ENCODE measurements at regions not wholly inside any gene's neighbourhood (a gene's known extent, or its start where the extent isn't known, plus 50 kb on each side); places are given as distances from the start of the nearest gene placed in this dataset.

DNA sequence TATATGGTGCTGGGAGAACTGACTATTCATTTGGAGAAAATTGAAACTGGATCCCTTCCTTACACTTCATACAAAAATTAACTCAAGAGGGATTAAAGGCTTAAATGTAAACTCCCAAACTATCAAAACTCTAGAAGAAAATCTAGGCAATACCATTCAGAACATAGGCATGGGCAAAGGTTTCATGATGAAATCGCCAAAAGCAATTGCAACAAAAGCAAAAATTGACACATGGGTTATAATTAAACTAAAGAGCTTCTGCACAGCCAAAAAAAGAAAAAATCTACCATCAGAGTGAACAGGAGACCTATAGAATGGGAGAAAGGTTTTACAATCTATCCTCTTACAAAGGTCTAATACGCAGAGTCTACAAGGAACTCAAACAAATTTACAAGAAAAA lies 851.3 kb upstream of the MAN1A1 start:
- DNase-seq, result no peak

DNA sequence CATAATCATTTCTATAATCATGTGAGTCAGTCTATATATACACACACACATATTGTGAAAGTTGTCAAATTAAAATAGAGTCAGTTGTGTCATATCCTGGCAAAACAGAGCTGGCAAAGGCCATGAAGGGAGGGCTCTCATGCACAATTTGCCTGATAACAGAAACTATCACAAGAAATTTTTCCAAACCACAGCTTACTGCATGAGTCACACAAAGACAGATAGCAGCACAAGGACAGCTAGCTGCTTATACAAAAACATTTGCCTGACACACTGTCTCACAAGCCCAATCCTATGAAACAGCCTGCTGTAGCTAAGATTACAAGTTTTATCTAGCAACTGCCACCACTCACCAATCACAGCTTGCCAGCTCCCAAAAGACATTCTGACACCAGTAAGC lies 848.5 kb upstream of the MAN1A1 start:
- no peak for DNase-seq

DNA sequence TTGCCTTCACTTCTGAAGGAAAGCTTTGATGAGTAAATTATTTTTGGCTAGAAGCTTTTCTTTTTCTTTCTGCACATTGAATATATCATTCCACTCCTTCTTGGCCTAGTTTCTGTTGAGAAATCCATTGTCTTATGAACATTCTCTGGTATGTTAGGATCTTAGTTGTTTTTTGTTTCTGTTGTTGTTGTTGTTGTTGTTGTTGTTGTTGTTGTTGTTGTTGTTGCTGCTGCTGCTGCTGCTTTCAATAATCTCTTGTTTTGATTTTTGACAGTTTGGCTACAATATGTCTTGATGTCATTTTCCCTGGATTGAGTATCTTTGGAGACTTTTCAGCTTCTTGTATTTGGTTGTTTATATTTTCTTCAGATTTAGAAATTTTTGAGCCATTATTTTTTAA lies 836.5 kb upstream of the MAN1A1 start:
- no peak for DNase-seq

DNA sequence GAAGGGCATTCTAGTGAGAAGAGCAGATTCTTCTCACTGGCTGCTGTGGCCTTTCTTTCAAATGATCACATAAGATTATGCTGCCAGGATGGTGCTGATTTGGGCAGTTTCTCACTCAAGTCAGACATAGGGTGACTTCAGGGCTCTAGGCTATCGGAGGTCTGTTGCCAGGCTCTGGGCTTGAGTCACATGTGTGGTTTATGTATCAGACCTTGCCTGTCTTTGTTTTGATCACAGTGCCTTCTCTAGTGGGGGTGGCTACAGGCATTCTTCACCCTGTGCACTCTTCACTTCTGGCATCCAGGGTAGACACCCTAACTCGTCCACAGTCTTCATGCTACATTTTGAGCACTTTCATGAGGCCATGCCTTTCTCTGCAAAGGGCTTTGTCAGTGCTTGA lies 823.7 kb upstream of the MAN1A1 start:
- DNase-seq, result no peak

DNA sequence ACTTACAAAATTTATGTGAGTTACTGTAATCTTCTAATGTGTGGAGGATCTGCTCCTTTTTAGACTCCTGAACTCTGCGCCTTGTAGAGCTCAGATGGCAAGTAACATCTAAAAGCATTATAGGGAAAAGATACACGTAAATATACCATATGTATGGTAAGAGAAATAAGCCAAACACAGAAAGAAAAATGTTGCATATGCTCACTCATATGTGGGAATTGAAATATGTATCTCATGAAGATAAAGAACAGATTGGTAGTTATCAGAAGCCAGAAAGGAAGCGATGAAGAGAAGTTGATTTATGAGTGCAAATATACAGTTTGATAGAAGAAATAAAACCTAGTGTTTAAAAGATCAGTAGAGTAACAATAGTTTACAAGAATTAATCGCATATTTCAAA lies 815.0 kb upstream of the MAN1A1 start:
- DNase-seq, result no peak

DNA sequence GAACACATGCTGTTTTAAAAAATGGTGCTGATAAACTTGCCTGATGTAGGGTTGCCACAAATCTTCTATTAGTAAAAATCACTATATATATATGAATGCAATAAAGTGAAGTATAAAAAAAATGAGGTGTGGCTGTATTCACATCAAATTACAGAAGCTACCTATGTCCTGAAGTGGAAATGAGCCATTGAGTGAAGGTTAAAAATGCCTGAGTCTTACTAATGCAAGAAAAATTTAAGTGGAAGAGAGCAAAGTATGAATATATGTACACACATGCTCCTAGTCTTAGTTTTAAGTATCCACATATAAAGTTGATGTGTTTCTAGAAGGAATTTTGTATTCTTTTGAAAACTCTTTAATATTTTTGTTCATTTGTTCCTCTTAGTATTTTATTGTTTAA lies 808.3 kb upstream of the MAN1A1 start:
- DNase-seq, result no peak

DNA sequence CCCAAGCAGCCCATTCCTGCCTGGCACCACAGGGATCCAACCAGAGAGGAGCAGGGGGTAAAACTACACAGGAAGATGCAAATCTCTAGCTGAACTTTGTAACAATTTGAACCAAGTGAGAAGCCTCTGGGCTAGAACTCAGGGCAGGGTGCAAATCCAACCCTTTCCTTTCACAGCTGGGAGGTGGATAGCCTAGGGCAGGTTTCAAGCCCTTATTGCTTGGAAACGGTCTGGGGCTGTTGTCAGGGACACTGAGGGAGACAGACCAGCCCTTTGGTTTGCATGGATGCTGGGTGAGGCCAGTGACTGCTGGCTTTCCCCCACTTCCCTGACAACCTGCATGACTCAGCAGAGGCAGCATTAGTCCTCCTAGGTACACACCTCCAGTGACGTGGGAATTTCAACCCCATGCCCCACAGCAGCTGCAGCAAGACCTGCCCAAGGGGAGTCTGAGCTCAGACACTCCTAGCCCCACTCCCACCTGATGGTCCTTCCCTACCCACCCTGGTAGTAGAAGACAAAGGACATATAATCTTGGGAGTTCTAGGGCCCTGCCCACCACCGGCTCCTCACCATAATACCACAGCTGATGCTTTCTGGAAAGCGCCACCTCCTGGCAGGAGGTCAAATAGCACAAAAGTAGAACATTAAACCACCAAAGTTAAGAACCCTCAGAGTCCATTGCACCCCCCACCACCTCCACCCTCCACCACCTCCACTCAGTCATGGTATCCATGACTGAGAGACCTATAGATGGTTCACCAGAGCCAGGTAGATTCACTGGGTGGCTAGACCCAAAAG lies 797.7 kb upstream of the MAN1A1 start:
- no peak for DNase-seq

DNA sequence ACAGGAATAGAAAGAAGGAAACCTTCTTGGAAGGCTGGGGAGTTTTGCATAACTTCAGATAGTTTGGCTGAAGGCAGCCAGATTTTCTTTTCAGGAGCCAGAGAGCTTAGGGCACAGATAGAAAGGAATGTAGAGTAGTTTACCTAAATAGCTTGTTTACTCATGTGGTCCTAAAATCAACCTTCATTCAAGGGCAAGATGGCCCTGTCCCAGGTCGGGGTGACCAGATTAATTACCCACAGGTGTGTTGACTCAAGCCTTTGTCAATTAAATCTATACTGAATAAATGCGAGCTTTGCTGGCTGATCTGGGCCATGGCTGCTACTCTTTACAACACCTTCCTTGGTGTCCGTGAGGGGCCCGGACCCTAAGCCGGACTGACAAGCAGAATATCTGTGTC lies 792.0 kb upstream of the MAN1A1 start:
- no peak for DNase-seq

DNA sequence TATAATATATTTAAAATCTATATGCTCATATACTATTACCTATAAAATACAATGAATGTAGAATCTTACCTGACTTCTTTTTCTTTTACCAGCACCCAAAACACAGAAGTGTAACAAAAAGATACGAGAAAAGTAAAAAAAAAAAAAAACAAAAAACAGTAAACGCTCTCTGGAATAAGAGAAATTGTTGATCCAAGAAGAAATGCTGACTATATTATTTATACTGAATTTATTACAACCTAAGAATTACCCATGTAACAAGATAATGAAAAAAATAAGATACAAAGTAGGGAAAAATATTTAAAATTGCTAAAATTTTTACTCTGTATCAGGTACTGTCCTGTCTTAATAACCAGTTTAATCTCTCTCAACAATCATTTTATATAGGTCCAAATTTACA lies 787.9 kb upstream of the MAN1A1 start:
- DNase-seq, result no peak

DNA sequence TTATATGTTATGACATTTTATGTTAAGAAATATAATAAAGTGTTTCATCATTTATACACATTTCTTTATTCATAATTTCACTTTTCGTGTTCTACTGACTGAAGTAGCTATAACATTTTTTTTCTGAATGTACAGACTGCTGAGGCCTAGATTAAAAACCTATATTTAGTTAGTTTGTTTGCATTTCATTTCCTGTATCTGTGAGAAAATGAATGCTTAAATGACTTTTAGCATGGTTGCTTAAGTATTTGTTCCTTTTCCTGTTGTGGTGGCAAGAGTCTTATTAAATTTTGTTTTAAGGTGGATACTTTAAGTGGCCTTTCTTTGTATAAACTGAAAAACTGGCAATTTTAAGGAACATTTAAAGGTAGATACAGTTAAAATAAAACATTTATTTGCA lies 779.7 kb upstream of the MAN1A1 start:
- no peak for DNase-seq

DNA sequence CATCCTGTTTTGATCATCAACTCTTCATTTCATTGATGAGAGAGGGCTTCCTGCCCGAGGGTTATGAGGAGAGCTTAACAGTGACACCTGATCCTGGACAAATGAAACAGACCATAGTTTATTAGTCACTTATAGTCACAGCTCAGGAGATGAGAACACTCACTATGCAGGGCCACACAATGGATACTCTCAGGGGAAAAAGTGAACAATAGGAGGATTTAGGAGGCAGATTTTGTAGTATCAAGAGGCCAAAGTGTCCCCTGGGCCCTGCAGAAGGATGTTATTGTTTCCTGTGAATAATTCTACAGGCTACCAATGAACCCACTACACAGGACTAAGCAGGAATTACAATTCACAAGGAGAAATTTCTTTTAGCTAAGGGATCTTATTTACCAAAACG lies 772.8 kb upstream of the MAN1A1 start:
- no peak for DNase-seq

DNA sequence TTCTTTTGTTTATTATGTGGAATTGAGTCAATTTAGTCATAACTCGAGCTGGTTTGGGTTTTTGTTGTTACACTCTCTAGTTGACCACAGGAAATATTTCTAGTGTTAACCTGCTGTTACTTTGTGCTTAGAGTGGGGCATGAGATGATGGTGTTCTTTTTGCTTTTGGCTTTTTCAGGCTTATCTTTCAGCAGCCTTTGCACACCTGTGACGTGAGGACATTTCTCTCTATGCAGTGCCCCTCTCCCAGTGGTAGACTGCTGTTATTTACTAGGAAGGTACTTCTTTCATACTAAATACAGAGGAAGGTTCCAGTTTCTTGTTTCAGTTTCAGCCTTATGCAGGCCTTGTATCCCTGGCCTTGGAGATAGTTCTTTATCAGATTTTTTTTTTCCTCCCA lies 766.8 kb upstream of the MAN1A1 start:
- DNase-seq, result no peak

DNA sequence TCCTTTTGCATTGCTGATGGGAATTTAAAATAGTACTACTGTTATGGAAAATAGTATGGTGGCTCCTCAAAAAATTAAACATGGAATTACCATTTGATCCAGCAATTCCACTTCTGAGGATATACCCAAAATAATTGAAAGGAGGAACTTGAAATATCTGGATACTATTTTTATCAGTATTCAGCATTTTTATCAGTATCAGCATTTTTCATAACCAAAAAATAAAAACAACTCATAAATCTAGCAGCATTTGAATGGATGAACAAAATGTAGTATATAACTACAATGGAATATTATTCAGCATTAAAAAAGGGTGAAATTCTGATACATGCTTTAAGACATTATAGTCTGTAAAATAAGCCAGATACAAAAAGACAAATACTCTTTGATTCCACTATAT lies 763.4 kb upstream of the MAN1A1 start:
- DNase-seq, result no peak

DNA sequence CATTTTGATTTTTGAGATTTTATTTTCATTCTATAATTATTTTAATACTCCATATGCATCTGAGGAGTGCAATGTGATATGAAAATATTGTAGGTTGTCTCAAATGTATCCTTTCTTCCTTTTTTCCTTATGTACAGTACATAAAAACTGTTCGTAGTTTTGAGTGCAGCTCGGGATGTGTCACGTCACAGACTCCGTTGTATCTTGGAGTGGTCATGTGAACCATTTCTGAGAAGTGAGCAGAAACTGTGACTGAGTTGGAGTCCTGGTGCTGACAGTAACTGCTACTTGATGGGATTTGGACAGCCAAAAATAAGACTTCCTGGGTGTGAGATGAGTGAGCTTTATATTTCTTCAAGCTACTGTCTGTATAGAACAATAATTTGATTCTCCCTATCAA lies 761.4 kb upstream of the MAN1A1 start:
- DNase-seq, result no peak

DNA sequence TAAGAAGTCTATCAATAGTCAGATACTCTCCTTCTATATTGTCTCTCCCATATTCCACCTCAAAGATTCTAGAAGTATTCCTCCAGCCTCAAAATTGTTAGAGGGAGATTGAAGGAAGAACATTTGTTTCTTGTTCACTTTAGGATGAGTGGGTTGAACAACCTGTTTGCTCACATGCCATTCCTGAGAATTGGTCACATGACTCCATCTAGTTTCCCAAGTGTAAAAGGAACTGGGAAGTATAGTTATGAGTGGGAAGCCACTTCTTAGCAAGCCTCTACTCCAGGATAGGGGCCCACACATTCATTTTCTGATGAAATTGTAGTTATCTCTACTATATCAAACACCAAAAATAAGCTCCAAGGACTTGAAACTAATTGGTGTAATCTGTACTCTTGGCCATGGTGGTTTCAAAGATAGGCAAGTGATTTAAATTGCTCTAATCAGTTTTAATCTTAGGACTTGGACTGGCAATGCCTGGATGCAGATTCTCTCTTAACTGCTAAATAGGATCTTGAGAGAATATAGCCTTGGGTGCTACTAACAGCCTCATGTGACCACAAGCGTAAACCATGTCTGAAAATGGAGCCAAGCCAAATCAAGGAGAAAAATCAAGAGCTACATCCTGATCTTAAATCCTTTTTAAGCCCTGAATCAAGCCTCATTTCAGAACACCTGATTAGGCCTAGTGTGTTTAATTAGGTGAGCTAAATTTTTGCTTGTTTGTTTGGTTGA lies 758.7 kb upstream of the MAN1A1 start:
- no peak for DNase-seq

DNA sequence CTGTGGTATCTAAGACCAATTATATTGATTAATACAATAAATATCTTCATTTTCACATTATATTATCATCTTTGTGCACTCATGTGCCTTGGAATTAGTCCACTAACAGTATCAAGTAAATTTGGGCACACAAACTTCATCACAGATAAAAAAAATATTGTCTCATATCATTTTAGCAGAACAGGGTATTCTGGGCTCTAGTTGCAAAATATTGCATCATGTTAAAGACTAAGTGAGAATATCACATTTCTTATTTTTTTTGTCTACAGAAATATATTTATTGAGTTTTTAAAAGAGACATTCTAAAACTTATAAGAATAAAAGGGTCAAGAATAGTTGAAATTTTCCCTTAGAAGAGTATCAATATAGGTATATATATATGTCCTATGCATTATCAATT lies 754.1 kb upstream of the MAN1A1 start:
- no peak for DNase-seq

DNA sequence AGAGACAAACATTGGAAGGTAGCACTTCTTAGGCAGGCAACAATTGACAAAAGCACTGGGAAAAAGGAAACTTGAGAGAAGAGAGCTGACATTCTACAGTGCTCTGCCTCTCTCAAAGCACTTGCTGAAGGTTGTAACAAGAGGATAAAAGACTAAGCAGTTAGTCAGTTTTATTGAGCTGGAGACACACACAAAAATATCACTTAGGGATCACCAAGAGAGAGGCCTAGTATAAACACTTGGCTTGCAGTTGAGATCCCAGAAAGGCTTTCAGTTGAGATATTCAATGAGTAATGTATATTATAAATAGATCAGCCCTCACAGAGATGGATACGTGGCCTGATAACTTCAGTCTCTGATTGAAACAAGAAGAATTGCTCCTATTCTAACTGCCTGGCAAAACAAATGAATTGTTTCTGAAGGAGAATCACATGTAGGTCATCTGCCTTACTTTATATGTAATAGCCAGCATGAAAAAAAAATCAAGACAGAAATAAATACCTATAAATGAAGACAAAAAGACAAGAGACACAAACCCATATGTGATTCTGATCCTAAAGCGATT lies 747.2 kb upstream of the MAN1A1 start:
- no peak for DNase-seq

DNA sequence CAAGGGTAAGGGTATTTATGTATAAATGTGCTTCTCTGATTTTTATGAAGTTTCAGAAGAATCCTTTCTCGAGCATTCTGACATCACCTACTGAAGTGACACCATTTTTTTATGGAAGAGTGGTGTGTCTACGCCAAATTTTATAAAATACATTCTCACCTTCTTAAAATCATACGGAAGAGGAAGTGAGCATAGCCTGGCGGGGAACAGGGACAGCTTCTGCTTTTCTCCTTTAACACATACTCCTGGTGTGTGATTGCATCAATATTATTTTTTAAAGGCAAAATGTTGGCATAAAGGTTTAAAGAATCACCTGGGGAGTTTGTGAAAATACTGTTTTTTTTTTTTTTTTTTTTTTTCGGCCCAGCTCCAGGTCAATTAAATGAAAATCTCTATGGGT lies 733.6 kb upstream of the MAN1A1 start:
- DNase-seq, result no peak

DNA sequence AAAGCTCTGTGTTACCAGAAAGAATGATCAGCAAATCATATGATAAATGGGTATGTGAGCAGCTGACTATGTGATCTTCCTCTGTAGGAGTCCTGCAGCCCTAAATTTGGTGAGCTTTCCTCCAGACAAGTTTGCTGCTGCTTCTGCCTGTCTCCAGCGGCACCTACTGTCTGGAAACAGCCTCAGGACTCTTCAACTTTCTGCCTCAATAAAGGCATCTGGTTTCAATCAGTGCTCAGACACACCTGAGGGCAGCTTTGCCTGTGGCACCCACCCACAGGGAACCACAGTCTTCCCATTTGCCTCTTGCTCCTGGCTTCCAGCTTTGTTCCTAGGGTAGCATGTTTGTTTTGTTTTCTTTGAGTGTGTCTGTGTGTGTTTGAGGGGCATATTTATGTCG lies 727.9 kb upstream of the MAN1A1 start:
- no peak for DNase-seq

DNA sequence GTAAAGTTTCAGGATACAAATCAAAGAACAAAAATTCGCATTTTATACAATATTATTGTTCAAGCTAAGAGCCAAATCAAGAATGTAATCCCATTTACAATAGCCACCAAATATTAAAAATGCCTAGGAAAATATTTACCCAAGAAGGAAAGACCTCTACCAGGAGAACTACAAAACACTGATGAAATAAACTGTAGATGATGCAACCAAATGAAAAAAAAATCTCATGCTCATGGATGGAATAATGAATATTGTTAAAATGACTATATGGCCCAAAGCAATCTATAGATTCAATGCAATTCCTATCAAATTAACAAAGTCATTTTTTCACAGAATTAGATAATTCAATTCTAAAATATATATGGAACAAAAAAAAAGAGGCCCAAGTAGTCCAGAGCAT lies 708.8 kb upstream of the MAN1A1 start:
- DNase-seq, result no peak

DNA sequence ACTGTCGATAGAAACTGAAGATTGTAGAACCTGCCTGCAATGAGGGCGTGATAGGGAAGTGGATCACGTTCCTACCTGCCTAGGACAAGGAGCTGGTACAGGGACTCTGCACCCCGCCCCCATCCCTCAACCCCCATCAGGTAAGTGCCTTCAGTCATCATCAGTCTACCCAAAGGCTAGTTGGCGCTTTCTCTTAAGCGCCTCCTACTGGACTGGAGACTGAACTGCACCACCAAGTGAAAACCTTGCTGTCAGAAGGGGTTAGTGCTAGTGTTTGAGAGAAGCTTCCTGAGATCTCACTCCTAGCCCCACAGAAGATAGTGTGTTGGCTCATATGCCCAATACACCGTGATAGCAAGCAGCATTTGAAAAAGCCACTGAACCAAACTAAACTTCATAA lies 706.5 kb upstream of the MAN1A1 start:
- DNase-seq, result no peak

DNA sequence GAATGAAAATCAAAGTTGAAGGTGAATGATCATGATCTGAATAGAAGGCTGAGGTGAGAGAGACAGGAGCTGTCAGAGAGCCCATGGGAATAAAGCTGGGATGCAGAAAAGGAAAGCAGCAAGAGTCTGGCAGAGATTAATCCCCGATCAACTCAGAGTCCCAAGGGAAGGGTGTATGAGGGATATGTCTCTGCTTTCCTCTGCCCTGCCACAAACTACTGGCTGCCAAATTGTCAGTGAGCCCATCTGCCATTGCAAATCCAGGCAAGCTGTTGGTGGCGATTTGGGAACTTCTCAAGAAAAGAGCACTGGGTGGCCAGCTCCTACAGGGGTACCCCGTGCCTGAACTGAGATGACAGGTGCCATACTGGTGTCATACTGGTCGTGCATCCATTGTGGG lies 705.5 kb upstream of the MAN1A1 start:
- no peak for DNase-seq

DNA sequence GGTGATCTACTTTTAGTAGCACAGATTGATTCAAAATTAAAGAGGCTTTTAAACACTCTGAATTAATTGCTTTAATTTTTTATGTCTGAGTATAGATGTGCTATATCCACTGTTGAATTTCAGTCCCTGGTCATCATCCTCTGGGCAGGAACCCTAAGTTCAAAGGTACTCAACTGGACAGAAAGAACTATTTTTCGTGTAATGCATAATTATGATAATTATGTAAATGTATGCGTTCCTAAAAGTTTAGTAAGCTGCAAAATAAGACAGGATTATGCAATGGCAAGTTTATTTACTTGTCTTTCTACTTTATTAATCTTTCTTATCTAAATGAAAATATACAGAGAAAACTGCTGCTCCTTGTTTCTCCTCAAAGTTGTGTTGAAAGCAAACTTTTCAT lies 690.1 kb upstream of the MAN1A1 start:
- no peak for DNase-seq

DNA sequence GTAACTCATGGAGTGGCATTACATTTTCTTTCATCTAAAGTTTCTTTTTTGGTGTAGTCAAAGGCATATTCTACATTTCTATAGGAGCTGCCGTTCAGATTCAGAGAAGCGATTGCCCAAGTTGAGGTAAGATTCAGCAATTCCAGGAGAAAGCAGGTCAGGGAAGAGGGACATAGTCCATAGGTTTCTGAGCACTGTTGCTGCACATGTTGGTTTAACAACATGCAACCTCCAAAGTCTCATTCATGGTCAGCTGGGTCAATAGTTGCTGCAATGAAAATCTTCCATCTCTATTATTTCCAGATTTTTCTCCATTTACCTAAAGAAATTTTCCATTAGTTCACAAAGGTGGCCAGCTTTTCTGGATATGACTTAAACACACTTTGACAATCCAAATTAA lies 682.3 kb upstream of the MAN1A1 start:
- no peak for DNase-seq

DNA sequence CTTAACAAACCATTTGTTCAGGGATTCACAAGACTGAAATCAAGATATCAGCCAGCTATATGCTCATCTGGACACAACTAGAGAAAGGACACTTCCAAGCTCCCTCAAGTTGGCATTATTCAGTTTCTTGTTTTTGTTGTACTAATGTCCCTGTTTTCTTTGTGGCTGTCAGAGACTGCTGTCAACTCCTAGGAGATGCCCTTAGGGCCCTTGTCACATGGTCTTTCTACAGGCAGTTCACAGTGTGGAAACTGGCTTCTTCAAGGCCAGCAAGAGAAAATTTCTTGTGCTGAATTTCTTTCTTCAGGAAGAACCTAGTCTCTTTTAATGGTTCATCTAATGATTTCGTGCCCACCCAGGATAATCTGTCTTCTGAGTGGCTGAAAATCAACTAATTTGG lies 677.2 kb upstream of the MAN1A1 start:
- no peak for DNase-seq

All from CD4-positive, alpha-beta T cell treated with Interleukin-4 for 4 hours (primary cell).